MCF 10A (cell line): ENCODE measurements at regions not wholly inside any gene's neighbourhood (a gene's known extent, or its start where the extent isn't known, plus 50 kb on each side); places are given as distances from the start of the nearest gene placed in this dataset.
"Not testable (repeated sequence)": the region's sequence is repeated elsewhere in the genome, so short reads cannot be mapped to it uniquely, and the experiment has no call there.

ENCODE experiments used
- BruUV-seq: library from RNA; stranded (reverse); fragments of 400-500 nt; replicated peaks from 2 replicates; lab custom pipeline; 2021; lab: Mats Ljungman, UMichigan
- CTCF ChIA-PET: fragments of 300-600 bp; sonication (Branson Sonifier 250); formaldehyde crosslinking; extraction: SDS; loops from one replicate; lab custom pipeline; 2021; ENCODE audit warnings: antibody characterized with exemption, inconsistent platforms; lab: Yijun Ruan, JAX
- POLR2A ChIA-PET: fragments of 300-600, 350-650 bp; sonication (Branson Sonifier 250); formaldehyde crosslinking; extraction: SDS; loops from one replicate; lab custom pipeline; 2020; ENCODE audit warnings: antibody characterized with exemption, inconsistent platforms; lab: Yijun Ruan, JAX
- DNase-seq: peaks from one replicate; pipeline ENCODE4 v3.0.0-alpha.2; 2018; ENCODE audit not compliant: unreplicated experiment
- H3K27ac Mint-ChIP-seq: one replicate; pipeline ENCODE4 v1.8.0; 2022; ENCODE audit warnings: mild to moderate bottlenecking, low read depth, mixed read lengths; ENCODE audit not compliant: unreplicated experiment
- H3K27me3 Mint-ChIP-seq: one replicate; pipeline ENCODE4 v1.8.0; 2022; ENCODE audit warnings: mixed read lengths; ENCODE audit not compliant: insufficient read depth, unreplicated experiment
- H3K36me3 Mint-ChIP-seq: one replicate; pipeline ENCODE4 v1.8.0; 2022; ENCODE audit warnings: mild to moderate bottlenecking, moderate library complexity, mixed read lengths; ENCODE audit not compliant: insufficient read depth, unreplicated experiment
- H3K4me1 Mint-ChIP-seq: one replicate; pipeline ENCODE4 v1.8.0; 2022; ENCODE audit warnings: mixed read lengths; ENCODE audit not compliant: insufficient read depth, unreplicated experiment
- H3K4me3 Mint-ChIP-seq: one replicate; pipeline ENCODE4 v1.8.0; 2022; ENCODE audit warnings: mild to moderate bottlenecking, moderate library complexity, mixed read lengths; ENCODE audit not compliant: unreplicated experiment
- H3K9me3 Mint-ChIP-seq: one replicate; pipeline ENCODE4 v1.8.0; 2022; ENCODE audit warnings: mixed read lengths; ENCODE audit not compliant: unreplicated experiment
- CTCF ChIP-seq: fragments of 200-600 bp; IDR thresholded peaks from one replicate; pipeline ENCODE4 v1.8.0; 2022; ENCODE audit warnings: antibody characterized with exemption, mild to moderate bottlenecking; ENCODE audit not compliant: unreplicated experiment
- intact Hi-C: fragments of 100-400 bp; cut with micrococcal nuclease; formaldehyde crosslinking; loops from 2 replicates; pipeline ENCODE4 v1.14.1; 2022

GRCh38 chr12:78371284-78371683, 493.3 kb upstream of the SYT1 start:
- DNase-seq, result no peak
- Mint-ChIP-seq H3K4me3 (no peak overlapping the region), H3K27ac (no peak overlapping the region), H3K36me3 (no peaks in the 10 kb centered on the region), H3K9me3 (no peaks in the 10 kb centered on the region), H3K4me1 (peaks cover 2% of the 10 kb centered on the region), H3K27me3 (no peaks in the 10 kb centered on the region)
- ChIA-PET POLR2A (no interaction called here), CTCF (interaction anchor here (0.7 to 1.1 kb wide), 2 partner anchors 11 to 757 kb away, joined by 3 read pairs; no protein-coding TSS in a partner anchor)
- TF ChIP-seq CTCF, result no peak
- intact Hi-C loops, result no loop called here
- BruUV-seq, result no TSS peak

GRCh38 chr12:78375461-78375860, 489.1 kb upstream of the SYT1 start:
- BruUV-seq, result no TSS peak
- intact Hi-C loops, result no loop called here
- no peak for DNase-seq
- no peaks in the 10 kb centered on the region for H3K36me3 Mint-ChIP-seq
- ChIA-PET POLR2A (no interaction called here), CTCF (no interaction called here)
- H3K27ac Mint-ChIP-seq, result no peak overlapping the region
- no peak overlapping the region for H3K4me3 Mint-ChIP-seq
- H3K9me3 Mint-ChIP-seq, result no peaks in the 10 kb centered on the region
- H3K27me3 Mint-ChIP-seq, result no peaks in the 10 kb centered on the region
- H3K4me1 Mint-ChIP-seq, result peaks cover 6% of the 10 kb centered on the region
- TF ChIP-seq CTCF, result no peak

- Mint-ChIP-seq H3K4me1 (peaks cover 6% of the 10 kb centered on the region), H3K9me3 (no peaks in the 10 kb centered on the region), H3K4me3 (no peak overlapping the region), H3K36me3 (no peaks in the 10 kb centered on the region), H3K27ac (no peak overlapping the region), H3K27me3 (no peaks in the 10 kb centered on the region)
- POLR2A ChIA-PET, result no interaction called here
- BruUV-seq, result no TSS peak
- TF ChIP-seq CTCF, result no peak
- intact Hi-C loops, result no loop called here
- no peak for DNase-seq
- CTCF ChIA-PET, result no interaction called here
Measured at GRCh38 chr12:78376257-78376656, 488.3 kb upstream of the SYT1 start.

- H3K27me3 Mint-ChIP-seq, H3K4me3 Mint-ChIP-seq, intact Hi-C loops, POLR2A ChIA-PET, CTCF ChIA-PET, H3K9me3 Mint-ChIP-seq, H3K4me1 Mint-ChIP-seq, H3K27ac Mint-ChIP-seq, BruUV-seq, H3K36me3 Mint-ChIP-seq, DNase-seq: not testable (repeated sequence)
Measured at GRCh38 chr12:78379065-78379464, 485.5 kb upstream of the SYT1 start.

- TF ChIP-seq CTCF, result no peak
- Mint-ChIP-seq H3K4me3 (no peak overlapping the region), H3K36me3 (no peaks in the 10 kb centered on the region), H3K27me3 (no peaks in the 10 kb centered on the region), H3K9me3 (no peaks in the 10 kb centered on the region), H3K27ac (no peak overlapping the region), H3K4me1 (peaks cover 12% of the 10 kb centered on the region)
- no peak for DNase-seq
- no TSS peak for BruUV-seq
- intact Hi-C loops, result no loop called here
- CTCF ChIA-PET, result interaction anchor here (0.6 to 1.3 kb wide), 2 partner anchors 19 to 525 kb away, joined by 3 read pairs; no protein-coding TSS in a partner anchor
- POLR2A ChIA-PET, result no interaction called here
Measured at GRCh38 chr12:78383414-78383813, 481.2 kb upstream of the SYT1 start.
